HL-60/S4 treated with retinoic acid at 250 ng/mL for 4 days and 3 days (cell line): ENCODE measurements at regions not wholly inside any gene's neighbourhood (a gene's known extent, or its start where the extent isn't known, plus 50 kb on each side); places are given as distances from the start of the nearest gene placed in this dataset.

Experiments
- in situ Hi-C: fragments of 300-500 bp; cut with MboI; formaldehyde crosslinking; loops from 2 replicates; pipeline ENCODE4 v1.7.0; 2022; ENCODE audit warnings: low sequenced_read_pairs

DNA sequence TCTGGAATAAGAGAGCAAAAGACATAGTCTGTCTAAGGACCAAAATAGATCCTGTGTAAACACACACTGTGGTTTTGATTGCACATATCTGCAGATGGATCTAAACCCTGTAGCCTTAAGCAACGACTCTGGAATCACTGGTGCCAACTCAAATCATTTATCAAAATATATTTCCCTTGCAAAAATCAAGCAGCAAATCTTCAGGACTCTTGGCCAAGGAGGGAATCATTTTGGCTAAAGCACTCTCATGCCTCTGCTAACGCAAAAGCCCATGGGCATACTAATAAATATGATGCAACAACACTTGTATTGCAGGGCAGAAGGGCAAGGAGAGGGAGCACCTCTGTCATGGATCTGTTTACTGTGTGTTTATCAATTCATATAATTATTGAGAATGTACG lies 155.4 kb upstream of the DUSP10 start:
- in situ Hi-C loops, result no loop called here

DNA sequence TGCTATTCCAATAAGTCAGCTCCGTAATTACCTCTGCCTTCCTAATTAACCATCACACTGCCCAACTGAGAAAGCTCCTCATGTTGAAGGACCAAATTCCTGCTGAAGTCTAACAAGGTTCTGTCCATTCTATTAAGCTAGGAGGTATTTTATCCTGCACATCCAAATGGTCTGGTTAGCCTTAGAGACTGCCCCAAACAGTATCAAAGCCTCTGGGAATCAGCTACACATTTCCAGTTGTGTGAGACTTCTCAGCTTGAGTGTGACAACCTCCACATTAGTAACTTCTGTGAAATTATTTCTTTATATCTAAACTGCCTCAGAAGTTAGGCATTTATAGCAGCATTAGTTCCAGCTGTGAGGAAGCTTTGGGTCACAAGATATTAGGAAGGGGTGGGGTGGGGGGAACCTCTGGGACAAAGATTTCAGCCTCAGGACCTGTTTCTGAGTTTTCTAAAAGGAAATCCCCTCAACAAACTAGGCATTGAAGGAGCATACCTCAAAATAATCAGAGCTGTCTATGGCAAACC lies 150.5 kb upstream of the DUSP10 start:
- in situ Hi-C loops, result no loop called here

DNA sequence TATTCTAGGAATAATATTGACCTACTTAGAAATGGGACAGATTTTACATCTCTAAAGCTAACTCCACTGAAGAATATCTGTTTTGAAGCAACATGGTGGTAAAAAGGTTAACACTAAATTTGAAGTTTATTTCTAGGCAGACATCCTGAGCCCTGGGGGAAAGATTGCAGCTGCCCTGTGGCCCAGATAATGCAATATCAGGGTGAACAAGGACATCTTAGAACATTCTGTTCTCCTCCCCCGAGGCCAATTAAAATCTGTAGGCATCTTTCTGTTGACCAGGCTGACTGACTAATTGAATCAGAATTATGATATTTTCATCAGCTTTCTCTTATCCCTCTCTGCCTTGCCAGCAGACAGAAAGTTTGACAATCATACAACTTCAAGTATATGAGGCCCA lies 149.8 kb upstream of the DUSP10 start:
- in situ Hi-C loops, result no loop called here

DNA sequence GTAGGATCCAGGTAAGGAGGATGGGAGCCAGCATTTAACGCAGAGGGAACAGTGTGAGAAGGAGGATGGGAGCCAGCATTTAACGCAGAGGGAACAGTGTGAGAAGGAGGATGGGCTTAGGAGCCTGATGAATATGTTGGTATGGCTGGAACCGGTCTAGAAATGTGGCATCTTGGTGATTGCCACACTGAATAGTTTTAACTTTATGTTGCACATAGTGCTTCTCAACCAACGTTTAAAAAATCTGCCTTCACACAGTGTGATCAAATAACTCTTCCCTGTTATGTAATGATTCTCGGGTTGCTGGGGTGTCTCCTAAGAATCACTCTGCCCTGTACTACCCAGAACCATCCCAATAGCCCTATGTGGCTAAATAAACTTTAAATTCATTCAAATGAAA lies 146.9 kb upstream of the DUSP10 start:
- in situ Hi-C loops, result no loop called here

DNA sequence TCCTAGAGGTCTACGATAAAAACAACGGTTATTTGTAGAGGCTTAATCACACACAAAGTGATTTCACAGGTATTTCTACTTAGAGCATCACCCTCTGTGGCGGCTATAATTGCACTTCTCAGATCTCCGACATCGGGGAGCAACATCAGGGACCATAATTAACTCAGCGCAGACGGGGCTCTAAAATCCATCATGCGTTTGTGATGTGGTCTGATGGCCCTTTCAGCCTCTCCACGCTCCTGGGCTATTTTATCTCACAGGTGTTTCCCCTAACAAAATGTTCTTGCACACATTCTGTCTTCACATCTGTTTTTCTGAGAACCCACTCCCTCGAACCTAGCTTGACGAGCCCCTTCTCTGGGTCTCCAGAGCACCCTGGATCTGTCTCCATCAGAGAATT lies 146.3 kb upstream of the DUSP10 start:
- in situ Hi-C loops, result no loop called here

DNA sequence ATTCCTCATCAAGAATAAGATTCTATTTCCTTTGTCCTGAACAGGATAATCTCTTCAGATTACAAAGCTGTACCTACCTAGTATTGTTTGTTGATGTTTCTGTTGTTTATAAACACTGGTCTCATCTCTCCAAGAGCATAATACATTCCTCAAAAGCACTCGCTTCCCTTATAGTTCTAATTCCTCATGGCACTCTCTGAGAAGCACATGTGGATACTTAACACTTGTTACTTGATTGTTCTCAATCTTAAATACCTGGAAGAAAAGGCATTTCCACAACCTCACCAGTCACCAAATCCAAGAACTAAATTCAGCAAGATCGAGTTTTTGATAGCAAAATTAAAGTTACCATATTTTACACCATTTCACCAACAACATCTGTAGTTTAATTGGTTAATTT lies 145.9 kb upstream of the DUSP10 start:
- in situ Hi-C loops, result no loop called here

DNA sequence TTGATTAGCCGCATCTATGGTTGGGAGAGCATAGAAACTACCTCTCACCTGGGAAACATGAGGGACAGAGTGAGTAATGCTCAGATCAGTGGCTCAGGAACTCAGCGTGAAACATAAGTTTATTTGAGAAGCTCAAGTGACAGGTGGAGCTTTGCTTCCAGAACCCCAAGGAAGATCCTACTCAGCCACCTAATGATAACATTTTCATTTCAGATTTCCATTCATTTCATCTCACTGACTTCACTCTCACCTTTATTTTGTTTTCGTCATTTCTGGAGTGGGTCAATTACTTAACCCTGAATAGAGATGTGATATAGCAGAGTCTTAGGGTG lies 145.5 kb upstream of the DUSP10 start:
- in situ Hi-C loops, result no loop called here

DNA sequence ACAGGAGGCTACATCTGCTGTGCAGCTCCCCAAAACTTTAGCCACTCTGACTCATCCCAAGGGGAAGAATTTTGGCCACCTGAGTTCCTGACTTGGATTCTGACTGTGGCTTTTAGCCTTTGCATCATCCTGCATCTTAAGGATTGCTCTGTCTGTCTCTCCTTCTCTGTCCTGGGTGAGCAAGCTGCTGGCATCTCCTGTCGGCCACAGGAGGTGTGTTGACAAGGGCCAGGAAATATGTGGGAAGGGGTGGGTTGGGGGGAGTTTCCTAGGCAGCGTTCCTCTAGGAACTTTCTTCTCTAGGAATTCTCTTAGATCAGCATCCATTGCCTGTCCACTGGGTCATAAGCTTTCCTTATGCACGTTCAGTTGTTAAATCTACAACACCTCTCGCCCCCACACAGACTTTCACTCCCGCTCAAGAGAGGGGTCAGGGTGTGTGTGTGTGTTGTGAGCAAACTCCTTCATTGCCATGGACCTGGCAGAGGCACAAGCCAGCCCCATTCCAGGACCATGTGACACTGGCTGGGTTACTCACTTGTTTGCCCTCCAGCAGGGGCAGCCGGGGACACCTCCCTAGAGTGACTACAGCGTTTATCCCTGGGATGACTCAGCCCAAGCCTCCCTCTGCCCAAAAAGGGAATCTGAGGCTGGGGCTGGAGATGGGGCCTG lies 145.0 kb upstream of the DUSP10 start:
- in situ Hi-C loops, result no loop called here

DNA sequence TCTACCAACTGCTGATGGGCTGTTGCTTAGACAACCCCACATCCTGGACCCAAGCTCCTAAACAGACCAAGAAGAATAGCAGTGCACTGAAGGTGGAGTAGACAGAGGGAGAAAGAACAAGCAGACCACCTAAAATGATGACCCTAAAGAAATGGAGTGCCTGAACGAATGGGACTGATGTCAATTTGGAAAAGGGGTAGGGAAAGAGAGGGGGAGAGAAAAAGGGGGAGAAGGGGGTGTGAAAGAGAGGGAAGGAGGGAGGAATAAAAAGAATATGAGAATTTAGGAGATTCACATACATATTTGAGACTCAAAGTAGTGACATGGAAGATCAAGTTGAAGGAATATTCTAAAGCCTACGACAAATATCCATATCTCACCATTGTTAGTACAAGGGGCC lies 144.4 kb upstream of the DUSP10 start:
- in situ Hi-C loops, result no loop called here

DNA sequence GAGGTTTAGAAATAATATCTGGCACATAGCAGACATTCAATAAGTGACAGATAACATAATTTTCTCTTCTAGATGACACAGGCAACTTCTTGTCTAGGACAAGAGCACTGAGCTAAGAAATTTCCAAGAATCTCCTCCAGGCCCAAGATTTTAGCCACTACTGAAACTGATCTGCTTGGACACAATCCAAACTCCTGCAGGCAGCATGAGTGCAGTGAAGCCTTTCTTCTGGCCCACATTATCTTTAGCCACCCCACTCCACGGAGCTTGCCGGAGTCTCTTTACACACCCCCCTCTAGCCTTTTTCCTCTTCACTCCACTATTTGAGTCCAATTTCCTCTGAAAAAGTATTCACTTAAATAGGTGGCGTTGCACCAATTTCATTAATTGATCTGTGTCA lies 142.9 kb upstream of the DUSP10 start:
- in situ Hi-C loops, result no loop called here

DNA sequence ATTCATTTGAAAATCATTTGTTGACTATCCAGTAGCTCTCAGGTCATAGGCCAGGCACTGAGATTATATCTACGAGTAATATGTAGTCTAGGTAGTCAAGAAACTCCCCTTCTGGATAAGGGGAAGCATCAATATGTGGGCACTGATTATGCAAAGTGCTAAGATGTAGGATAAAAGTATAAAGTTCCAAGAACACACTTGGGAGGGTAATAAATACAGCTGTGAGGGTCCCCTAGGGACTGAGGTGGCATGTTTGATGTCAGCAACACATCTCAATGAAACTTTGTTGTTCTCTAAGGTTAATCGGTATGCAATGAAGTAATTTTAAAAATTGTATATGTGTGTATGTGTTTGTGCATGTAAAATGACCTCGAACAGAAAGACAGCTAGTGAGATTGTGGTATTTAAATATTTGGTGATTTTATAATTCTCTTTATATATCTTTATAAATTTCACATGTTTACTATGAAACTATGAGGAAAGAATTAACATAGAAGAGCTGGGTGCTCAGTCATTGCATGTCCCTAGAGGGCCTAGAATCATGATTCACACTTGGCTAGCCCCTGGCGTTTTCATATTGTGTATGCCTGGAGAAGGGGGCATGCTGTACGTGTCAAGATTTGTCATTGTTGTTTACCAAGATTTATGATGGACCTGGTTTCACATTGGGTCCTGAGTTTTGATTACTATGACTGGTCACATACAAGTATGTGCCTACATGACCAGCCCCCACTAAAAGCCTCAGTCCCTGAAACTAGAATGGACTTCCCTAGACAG lies 140.1 kb upstream of the DUSP10 start:
- in situ Hi-C loops, result no loop called here

DNA sequence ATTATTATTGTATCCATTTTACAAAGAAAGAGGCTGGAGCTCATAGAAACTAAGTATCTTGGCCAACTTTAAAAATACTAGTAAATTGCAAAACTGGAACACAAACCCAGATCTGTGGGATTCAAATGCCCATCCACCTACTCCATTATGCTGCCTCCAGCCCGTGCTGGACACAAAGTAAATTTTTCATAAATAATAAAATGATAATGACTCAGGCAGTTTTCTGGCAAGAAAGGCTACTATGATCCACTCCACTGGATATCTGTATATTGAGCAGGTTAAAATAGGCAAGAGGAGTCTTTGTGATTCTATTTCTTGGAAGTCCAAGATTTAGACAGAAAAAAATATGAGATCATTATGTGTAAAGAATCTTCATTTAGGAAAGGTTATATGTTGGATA lies 138.3 kb upstream of the DUSP10 start:
- in situ Hi-C loops, result no loop called here

DNA sequence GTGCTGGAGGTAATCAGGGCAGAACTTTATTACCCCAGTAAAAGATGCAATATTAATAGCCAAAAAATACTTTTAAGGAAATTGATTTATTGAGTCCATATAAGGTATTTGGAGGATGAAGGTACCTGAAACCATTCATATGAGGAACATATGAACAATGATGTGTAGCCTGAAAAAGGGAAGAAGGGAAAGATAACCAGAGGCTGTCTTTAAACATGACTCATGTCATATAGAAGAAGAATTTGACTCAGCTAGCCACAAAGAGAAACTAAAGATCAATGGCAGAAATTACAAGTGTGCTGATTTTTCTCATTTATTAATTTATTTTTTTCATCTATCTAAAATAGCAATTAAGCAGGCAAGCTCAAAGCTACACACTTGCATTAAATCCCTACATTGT lies 136.2 kb upstream of the DUSP10 start:
- in situ Hi-C loops, result no loop called here

DNA sequence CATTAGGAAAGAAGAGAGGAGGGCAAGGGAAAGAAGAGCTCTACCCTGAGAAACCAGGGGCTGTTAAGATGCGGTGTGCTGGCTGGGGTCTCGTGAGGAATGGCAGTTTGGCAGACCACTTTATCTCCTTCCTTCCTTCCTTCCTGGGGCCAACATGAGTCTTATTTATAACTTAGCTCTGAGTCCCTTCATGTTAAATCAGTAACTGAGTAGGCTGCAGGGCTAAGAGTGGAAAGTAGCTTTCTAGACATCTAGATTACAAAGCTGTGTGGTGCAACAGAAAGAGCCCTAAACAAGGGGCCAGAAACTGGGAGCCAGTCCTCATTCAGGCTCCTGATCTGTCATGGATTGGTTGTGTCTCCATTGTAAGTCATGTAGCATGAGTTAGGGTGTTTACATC lies 135.4 kb upstream of the DUSP10 start:
- in situ Hi-C loops, result no loop called here

DNA sequence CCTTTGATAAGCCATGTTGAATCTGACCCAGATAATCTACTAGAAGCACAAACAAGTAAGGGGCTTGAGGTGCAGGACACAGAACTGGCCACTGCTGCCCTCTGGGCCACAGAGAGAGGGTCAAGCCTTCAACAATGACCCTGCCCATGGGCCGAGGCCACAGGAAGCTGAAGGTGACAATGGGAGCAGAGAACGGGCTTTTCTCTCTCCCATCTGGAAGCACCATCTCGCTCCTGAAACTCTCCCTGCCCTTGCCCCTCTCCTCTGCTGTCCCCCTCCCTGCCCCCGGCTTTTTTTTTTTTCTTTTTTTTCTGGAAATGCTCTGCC lies 133.1 kb upstream of the DUSP10 start:
- in situ Hi-C loops, result no loop called here

DNA sequence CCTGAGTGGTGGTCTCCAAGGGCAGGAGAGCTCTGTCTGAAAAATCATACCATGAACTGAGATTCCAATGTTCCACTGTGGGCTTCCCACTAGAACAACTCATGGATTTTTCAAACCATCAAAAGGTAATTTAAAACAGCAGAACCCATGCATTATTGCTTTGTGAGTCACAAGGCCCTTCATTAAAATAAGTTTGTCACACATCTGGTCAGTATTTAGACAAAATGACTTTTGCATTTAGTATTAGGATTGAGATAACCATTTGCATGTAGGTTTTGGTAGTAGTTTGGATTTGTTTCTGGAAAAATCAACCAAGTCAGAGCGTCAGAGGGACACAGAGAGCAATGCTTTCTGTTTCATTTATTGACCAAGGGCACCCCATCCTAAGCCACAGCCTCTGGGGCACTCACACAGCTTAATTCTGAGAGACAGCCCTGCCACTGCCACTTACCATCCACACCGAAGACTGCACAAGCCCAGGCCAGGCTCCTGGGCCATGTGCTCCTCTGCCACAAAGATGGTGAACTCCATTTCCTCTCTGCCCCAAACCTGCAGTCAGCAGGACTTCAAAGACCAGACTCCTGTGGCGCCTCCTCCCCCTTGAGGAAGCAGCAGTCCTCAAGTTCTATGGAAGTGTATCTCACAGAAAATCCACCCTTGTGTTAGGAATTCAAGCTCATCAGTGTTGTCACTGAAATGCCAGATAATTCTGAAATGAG lies 132.6 kb upstream of the DUSP10 start:
- in situ Hi-C loops, result no loop called here

DNA sequence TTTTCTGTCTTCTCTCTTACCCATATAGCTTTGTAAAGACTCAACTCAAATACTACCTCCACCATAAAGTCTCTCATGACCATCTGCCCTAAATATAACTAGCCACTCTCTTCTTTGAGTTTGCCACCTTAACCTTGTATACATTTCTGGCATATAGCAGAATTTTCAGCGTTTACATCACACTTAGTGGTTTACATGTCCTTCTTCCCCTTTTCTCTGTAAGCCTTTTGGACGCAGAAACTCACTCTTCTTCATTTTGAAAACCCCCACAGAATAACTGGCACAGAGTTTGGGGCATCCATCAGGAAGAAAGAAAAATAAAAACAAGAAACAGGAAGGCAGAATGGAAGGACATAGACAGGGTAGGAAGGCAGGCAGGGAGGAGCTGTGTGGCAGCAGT lies 131.8 kb upstream of the DUSP10 start:
- in situ Hi-C loops, result no loop called here

DNA sequence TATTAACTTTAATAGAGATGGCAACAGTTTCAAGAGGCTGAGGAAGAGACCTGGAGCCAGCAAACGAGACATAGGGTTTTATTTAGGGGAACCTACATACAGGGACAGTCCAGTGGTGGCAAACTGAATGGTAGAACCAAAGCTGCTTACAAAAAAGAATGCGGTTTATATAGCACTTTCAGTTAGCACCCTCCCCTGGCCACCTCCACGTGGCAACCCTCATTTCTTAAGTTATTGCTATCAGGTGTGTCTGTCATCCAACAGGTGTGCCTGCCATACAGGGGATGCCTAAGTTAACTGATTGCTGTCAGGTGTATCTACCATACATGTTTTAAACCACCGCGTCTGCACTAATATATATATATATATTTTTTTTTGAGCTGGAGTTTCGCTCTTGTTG lies 129.2 kb upstream of the DUSP10 start:
- in situ Hi-C loops, result no loop called here

DNA sequence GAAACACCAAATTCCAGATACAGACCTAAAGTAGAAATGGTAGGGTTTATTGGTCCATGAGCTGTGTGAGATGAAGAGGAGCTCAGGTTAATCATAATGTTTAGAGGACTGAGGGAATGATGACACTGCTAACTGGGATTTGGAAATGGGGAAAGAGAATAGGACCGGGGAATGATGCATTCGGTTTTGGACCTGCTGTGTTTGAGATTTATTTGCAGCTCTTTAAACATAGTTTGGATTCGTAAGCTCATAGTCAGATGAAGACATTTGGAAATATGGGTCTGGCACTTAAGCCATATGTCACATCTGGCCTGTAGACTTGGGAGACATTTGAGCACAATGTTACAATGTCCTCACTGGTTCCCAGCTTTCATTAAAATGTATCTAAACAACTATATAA lies 127.9 kb upstream of the DUSP10 start:
- in situ Hi-C loops, result no loop called here

DNA sequence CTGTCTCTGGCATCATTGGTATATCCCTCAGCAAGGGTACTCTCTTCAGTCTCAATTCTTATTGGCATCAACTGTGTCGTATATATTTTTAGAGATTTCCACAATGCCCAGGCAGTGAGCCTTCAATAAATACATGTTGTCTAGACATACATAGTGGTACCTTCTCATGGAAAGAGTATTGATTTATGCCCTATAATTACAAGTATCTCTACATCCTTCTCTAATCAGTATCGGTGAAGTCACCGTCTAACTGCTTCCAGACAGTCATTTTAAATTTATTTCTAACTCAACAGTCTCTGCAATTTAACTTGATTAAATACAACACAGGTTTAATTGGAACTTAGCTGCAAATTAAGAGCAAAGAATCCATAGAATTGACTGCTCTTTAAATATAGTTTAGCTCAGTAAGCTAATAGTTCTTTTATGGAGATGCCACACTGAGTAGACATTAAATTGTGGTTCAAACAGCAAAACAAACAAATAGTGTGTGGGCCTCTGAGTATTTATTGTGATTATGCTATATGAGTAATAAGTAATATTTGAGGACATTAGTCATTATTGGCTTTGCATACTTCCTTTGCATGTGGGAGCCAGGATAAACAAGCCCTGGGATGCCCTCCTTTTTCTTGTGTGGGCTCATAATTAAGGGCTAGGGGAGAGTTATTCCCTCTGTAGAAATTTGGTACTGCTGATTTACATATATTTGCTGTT lies 126.9 kb upstream of the DUSP10 start:
- in situ Hi-C loops, result no loop called here

DNA sequence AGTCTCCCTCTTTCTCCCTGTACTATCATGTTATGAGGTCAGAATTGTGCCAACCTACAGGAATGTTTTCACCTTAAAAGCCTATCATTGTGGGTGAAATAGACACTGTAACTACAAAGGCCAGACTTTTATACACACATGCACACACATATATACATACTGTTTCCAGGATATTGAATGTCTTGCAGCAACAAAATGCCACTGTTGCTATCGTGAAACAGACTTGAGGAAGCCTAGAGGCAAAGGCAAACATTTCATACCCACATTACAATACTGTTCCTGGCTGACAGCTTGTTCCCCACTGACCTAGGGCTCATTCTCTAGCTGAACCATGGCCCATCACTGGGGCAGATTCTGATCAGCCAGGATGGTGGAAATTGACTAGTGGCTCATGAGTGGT lies 125.1 kb upstream of the DUSP10 start:
- in situ Hi-C loops, result no loop called here

DNA sequence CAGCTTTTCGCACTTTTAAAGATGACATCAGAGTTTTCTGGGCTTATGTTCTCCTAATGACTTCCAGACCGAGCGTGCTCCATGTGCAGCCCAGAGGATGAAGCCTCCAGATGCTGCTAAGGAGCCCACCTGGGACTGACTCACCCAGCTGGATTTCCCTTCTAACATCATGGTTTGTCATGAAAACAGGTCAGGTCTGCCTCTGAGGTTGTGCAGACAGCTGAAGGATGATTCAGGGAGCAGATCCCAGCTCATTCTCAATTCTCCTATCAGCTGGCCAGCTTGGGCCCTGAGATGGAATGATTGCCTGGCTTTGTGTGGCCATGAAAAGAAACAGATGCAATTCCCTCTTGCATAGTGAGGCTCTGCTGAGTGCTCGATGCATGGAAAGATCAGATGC lies 123.9 kb upstream of the DUSP10 start:
- in situ Hi-C loops, result no loop called here
